Spleen (tissue), 11 donors: ENCODE measurements at regions not wholly inside any gene's neighbourhood (a gene's known extent, or its start where the extent isn't known, plus 50 kb on each side); places are given as distances from the start of the nearest gene placed in this dataset.

Experiments used
- DNase-seq: peaks from one replicate; pipeline ENCODE4 v3.0.0-alpha.2; 2020
- H3K27ac ChIP-seq, 8 donors: fragments of 200-600 bp; sonication (generic) in 7 of 8; 1 replicate in 4 of 8; 2 replicates in 4 of 8; pipeline versions ENCODE4 v1.5.0 to v1.8.0; 2016 to 2021; ENCODE audit warnings: inconsistent platforms in 4 of 8, mild to moderate bottlenecking in 4 of 8, moderate library complexity in 1 of 8
- H3K27me3 ChIP-seq, 7 donors: fragments of 200-600 bp; sonication (generic) in 6 of 7; replicated peaks in 1 of 7; 1 replicate in 4 of 7; 2 replicates in 3 of 7; pipeline versions ENCODE4 v1.5.0 to v1.8.0; 2016 to 2021; ENCODE audit warnings: inconsistent platforms in 3 of 7, mild to moderate bottlenecking in 1 of 7
- H3K36me3 ChIP-seq, 6 donors: fragments of 200-600 bp; sonication (generic) in 5 of 6; 1 replicate in 4 of 6; 2 replicates in 2 of 6; pipeline versions ENCODE4 v1.5.0 to v1.8.0; 2016 to 2021; ENCODE audit warnings: inconsistent platforms in 2 of 6
- H3K4me1 ChIP-seq, 6 donors: fragments of 200-600 bp; sonication (generic) in 5 of 6; 1 replicate in 3 of 6; 2 replicates in 3 of 6; pipeline versions ENCODE4 v1.5.0 to v1.8.0; 2016 to 2021; ENCODE audit warnings: inconsistent platforms in 3 of 6
- H3K4me3 ChIP-seq, 8 donors: fragments of 200-600 bp; sonication (generic) in 7 of 8; 1 replicate in 4 of 8; 2 replicates in 4 of 8; pipeline versions ENCODE4 v1.5.0 to v1.8.0; 2016 to 2021; ENCODE audit warnings: inconsistent platforms in 4 of 8, mild to moderate bottlenecking in 4 of 8, moderate library complexity in 2 of 8
- H3K9me3 ChIP-seq, 8 donors: fragments of 200-600 bp; sonication (generic) in 7 of 8; 1 replicate in 4 of 8; 2 replicates in 4 of 8; pipeline versions ENCODE4 v1.5.0 to v1.8.0; 2016 to 2021; ENCODE audit warnings: inconsistent platforms in 4 of 8
- CTCF ChIP-seq, 11 experiments: fragments of 200-600 bp in 7 of 11; fragments of 450-650 bp in 4 of 11; sonication (generic) in 4 of 11; IDR thresholded peaks in 8 of 11; conservative IDR thresholded peaks in 3 of 11; 1 replicate in 7 of 11; 2 replicates in 4 of 11; pipeline versions ENCODE4 v1.4.0 to v1.8.0; 2016 to 2021; ENCODE audit warnings: antibody characterized with exemption in 11 of 11, inconsistent platforms in 4 of 11, mild to moderate bottlenecking in 1 of 11
- POLR2A ChIP-seq, 3 donors: fragments of 450-650 bp; IDR thresholded peaks; one replicate each; pipeline ENCODE4 v1.5.1; 2017; ENCODE audit warnings: antibody characterized with exemption in 3 of 3, mild to moderate bottlenecking in 1 of 3
- POLR2AphosphoS5 ChIP-seq, 3 donors: sonication (generic); formaldehyde crosslinking; IDR thresholded peaks; one replicate each; pipeline ENCODE4 v1.5.1; 2017; ENCODE audit warnings: antibody characterized with exemption in 3 of 3
- WGBS, 5 donors: extraction: QIAGEN DNeasy Blood & Tissue Kit in 3 of 5; methylation state at CpG; one replicate each; pipeline versions ENCODE4 v1.1.5 to v1.1.7; 2013 to 2018; 5-methylcytosine and 5-hydroxymethylcytosine counted together
- intact Hi-C: fragments of 100-400 bp; cut with DNase I; formaldehyde crosslinking; loops from one replicate; pipeline ENCODE4 v1.15.0; 2023; ENCODE audit warnings: low total_unique reads
- donor health status: healthy with polysubstance abuse.
- donor health status: DM: no; HTN: no; CAD: no; lungs with moderate emphysema.
- donor health status: DM: no; HTN: no; CAD: no.
- donor health status: Bipolar disorder and iron deficiency.
- donor health status: healthy.
- donor health status: DM: no; HTN: no; CAD: no.
- donor health status: DM: yes; HTN: yes; CAD: no.

GRCh38 chr17:15090533-15090932, 174.6 kb downstream of the PMP22 start:
- intact Hi-C loops, result no loop called here
- H3K9me3 ChIP-seq, result no peaks in the 10 kb centered on the region
- TF ChIP-seq POLR2A (IDR thresholded peaks at IDR 0.05) (no peak), CTCF (IDR thresholded peaks at IDR 0.05 in 8 of 11, conservative IDR thresholded peaks at IDR 0.05 in 3 of 11) (no peak), POLR2AphosphoS5 (IDR thresholded peaks at IDR 0.05) (no peak)
- H3K36me3 ChIP-seq, result no peaks in the 10 kb centered on the region
- H3K4me3 ChIP-seq, result no peak overlapping the region
- no peaks in the 10 kb centered on the region for H3K4me1 ChIP-seq
- no peaks in the 10 kb centered on the region for H3K27me3 ChIP-seq
- DNase-seq, result no peak
- H3K27ac ChIP-seq, result no peak overlapping the region
- WGBS, 5 donors, result 79 to 90% (median 80%) methylated on average over 8 of the region's 8 CpGs

GRCh38 chr17:15087946-15088345, 177.2 kb downstream of the PMP22 start:
- Histone ChIP-seq H3K9me3 (no peaks in the 10 kb centered on the region), H3K27me3 (peaks cover 0 to 6% (median 0%) of the 10 kb centered on the region in 7 donors), H3K4me3 (no peak overlapping the region), H3K36me3 (no peaks in the 10 kb centered on the region), H3K27ac (no peak overlapping the region), H3K4me1 (no peaks in the 10 kb centered on the region)
- no peak for DNase-seq
- intact Hi-C loops, result no loop called here
- WGBS, 5 donors, result 55 to 85% (median 68%) methylated on average over 3 of the region's 3 CpGs
- TF ChIP-seq POLR2A (IDR thresholded peaks at IDR 0.05), result no peak
- TF ChIP-seq POLR2AphosphoS5 (IDR thresholded peaks at IDR 0.05), result no peak
- TF ChIP-seq CTCF (IDR thresholded peaks at IDR 0.05 in 8 of 11, conservative IDR thresholded peaks at IDR 0.05 in 3 of 11), result no peak

GRCh38 chr17:15086776-15087295, 178.3 kb downstream of the PMP22 start:
- intact Hi-C loops, result no loop called here
- Histone ChIP-seq H3K27ac (no peak overlapping the region), H3K4me3 (no peak overlapping the region), H3K9me3 (no peaks in the 10 kb centered on the region), H3K36me3 (no peaks in the 10 kb centered on the region), H3K27me3 (peaks cover 0 to 6% (median 0%) of the 10 kb centered on the region in 7 donors), H3K4me1 (no peaks in the 10 kb centered on the region)
- no peak for DNase-seq
- WGBS, 5 donors, result 84 to 89% (median 85%) methylated on average over 11 of the region's 11 CpGs
- no peak for TF ChIP-seq POLR2A (IDR thresholded peaks at IDR 0.05)
- no peak for TF ChIP-seq CTCF (IDR thresholded peaks at IDR 0.05 in 8 of 11, conservative IDR thresholded peaks at IDR 0.05 in 3 of 11)
- TF ChIP-seq POLR2AphosphoS5 (IDR thresholded peaks at IDR 0.05), result no peak

GRCh38 chr17:15085890-15086677, 179.0 kb downstream of the PMP22 start:
- 67 to 71% (median 68%) methylated on average over 6 of the region's 6 CpGs for WGBS, 5 donors
- H3K27ac ChIP-seq, result no peak overlapping the region
- no peaks in the 10 kb centered on the region for H3K9me3 ChIP-seq
- no peaks in the 10 kb centered on the region for H3K4me1 ChIP-seq
- no peak overlapping the region for H3K4me3 ChIP-seq
- no peaks in the 10 kb centered on the region for H3K36me3 ChIP-seq
- no peak for DNase-seq
- TF ChIP-seq CTCF (IDR thresholded peaks at IDR 0.05 in 8 of 11, conservative IDR thresholded peaks at IDR 0.05 in 3 of 11) (no peak), POLR2A (IDR thresholded peaks at IDR 0.05) (no peak), POLR2AphosphoS5 (IDR thresholded peaks at IDR 0.05) (no peak)
- intact Hi-C loops, result no loop called here
- peaks cover 0 to 6% (median 0%) of the 10 kb centered on the region in 7 donors for H3K27me3 ChIP-seq
